ENCODE measurements at regions not wholly inside any gene's neighbourhood (a gene's known extent, or its start where the extent isn't known, plus 50 kb on each side); places are given as distances from the start of the nearest gene placed in this dataset.

DNA sequence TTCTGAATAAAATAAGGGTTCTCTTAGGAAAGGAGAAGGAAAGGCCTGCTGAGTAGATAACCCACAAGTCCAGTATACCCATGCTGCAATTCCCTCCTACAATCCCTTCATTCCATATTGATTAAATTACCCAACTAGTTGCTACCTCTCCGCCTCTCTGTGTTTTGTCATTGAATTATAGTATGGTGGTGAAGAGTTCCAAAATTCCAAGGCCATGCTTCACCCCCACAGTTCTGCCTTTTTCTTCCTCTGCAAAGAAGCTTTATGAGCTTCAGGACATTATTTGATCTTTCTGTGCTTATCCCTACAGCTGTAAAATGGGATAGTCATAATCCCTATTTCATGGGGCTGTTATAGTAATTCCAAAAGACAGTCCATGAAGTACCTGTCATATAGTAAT, 215.6 kb downstream of the ACTL7B start:
- Histone ChIP-seq H3K4me2 (no peak overlapping the region), H2AFZ (ENCODE audit: low read depth) (no peak overlapping the region), H3K4me3 (IDR thresholded peaks at IDR 0.05; ENCODE audit: insufficient read depth, low read depth, low read length) (no peak overlapping the region), H3K36me3 (ENCODE audit: insufficient read depth) (no peaks in the 10 kb centered on the region), H3K27me3 (ENCODE audit: insufficient read depth, low read depth) (no peaks in the 10 kb centered on the region), H4K20me1 (ENCODE audit: insufficient read depth) (no peaks in the 10 kb centered on the region), H3K4me1 (ENCODE audit: low read depth, poor library complexity, severe bottlenecking) (no peaks in the 10 kb centered on the region), H3K27ac (no peak overlapping the region), H3K79me2 (ENCODE audit: insufficient read depth, low read depth) (no peaks in the 10 kb centered on the region), H3K9ac (no peak overlapping the region)
- TF ChIP-seq, protein P1, sequence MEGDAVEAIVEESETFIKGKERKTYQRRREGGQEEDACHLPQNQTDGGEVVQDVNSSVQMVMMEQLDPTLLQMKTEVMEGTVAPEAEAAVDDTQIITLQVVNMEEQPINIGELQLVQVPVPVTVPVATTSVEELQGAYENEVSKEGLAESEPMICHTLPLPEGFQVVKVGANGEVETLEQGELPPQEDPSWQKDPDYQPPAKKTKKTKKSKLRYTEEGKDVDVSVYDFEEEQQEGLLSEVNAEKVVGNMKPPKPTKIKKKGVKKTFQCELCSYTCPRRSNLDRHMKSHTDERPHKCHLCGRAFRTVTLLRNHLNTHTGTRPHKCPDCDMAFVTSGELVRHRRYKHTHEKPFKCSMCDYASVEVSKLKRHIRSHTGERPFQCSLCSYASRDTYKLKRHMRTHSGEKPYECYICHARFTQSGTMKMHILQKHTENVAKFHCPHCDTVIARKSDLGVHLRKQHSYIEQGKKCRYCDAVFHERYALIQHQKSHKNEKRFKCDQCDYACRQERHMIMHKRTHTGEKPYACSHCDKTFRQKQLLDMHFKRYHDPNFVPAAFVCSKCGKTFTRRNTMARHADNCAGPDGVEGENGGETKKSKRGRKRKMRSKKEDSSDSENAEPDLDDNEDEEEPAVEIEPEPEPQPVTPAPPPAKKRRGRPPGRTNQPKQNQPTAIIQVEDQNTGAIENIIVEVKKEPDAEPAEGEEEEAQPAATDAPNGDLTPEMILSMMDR (conservative IDR thresholded peaks at IDR 0.05; ENCODE audit: low read depth, low read length), result no peak

- H3K27me3 ChIP-seq (ENCODE audit: insufficient read depth, low read depth), result no peaks in the 10 kb centered on the region
- H3K4me1 ChIP-seq (ENCODE audit: low read depth, poor library complexity, severe bottlenecking), result no peaks in the 10 kb centered on the region
- H3K79me2 ChIP-seq (ENCODE audit: insufficient read depth, low read depth), result no peaks in the 10 kb centered on the region
- H4K20me1 ChIP-seq (ENCODE audit: insufficient read depth), result no peaks in the 10 kb centered on the region
- no peak overlapping the region for H3K27ac ChIP-seq
- no peak overlapping the region for H3K4me2 ChIP-seq
- no peaks in the 10 kb centered on the region for H3K36me3 ChIP-seq (ENCODE audit: insufficient read depth)
- H3K4me3 ChIP-seq (IDR thresholded peaks at IDR 0.05; ENCODE audit: insufficient read depth, low read depth, low read length), result no peak overlapping the region
- no peak overlapping the region for H2AFZ ChIP-seq (ENCODE audit: low read depth)
- no peak overlapping the region for H3K9ac ChIP-seq
- TF ChIP-seq, protein P1 (conservative IDR thresholded peaks at IDR 0.05; ENCODE audit: low read depth, low read length), result no peak
Observed at GRCh38 chr9:108639696-108640095, 216.1 kb downstream of the ACTL7B start.

DNA sequence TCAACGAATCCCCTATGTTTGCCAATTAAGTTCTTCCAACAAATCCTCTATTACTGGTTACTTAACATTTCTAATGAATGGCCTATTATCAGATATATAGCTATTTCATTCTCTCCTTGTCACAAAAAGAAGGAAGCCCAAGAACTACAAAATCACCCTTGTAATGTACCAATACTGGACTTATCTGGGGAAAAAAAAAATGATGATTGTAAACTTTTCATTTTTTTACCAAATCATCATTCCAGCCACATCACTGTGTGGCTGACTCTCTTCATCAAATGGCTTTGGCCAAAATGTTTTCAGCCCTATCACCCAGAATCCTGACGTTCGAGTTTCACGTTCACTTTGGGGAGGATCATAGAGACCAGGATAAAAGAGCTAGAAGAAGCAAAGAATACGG, 216.7 kb downstream of the ACTL7B start:
- no peak overlapping the region for H2AFZ ChIP-seq (ENCODE audit: low read depth)
- no peaks in the 10 kb centered on the region for H3K36me3 ChIP-seq (ENCODE audit: insufficient read depth)
- H3K4me3 ChIP-seq (IDR thresholded peaks at IDR 0.05; ENCODE audit: insufficient read depth, low read depth, low read length), result no peak overlapping the region
- H3K9ac ChIP-seq, result no peak overlapping the region
- no peaks in the 10 kb centered on the region for H3K79me2 ChIP-seq (ENCODE audit: insufficient read depth, low read depth)
- H3K4me2 ChIP-seq, result no peak overlapping the region
- no peaks in the 10 kb centered on the region for H4K20me1 ChIP-seq (ENCODE audit: insufficient read depth)
- TF ChIP-seq, protein P1 (conservative IDR thresholded peaks at IDR 0.05; ENCODE audit: low read depth, low read length), result no peak
- H3K27ac ChIP-seq, result no peak overlapping the region
- H3K4me1 ChIP-seq (ENCODE audit: low read depth, poor library complexity, severe bottlenecking), result no peaks in the 10 kb centered on the region
- H3K27me3 ChIP-seq (ENCODE audit: insufficient read depth, low read depth), result no peaks in the 10 kb centered on the region

GRCh38 chr9:108637340-108637739, 218.4 kb downstream of the ACTL7B start:
- H3K4me3 ChIP-seq (IDR thresholded peaks at IDR 0.05; ENCODE audit: insufficient read depth, low read depth, low read length), result no peak overlapping the region
- H3K27me3 ChIP-seq (ENCODE audit: insufficient read depth, low read depth), result no peaks in the 10 kb centered on the region
- no peak overlapping the region for H3K4me2 ChIP-seq
- no peaks in the 10 kb centered on the region for H3K79me2 ChIP-seq (ENCODE audit: insufficient read depth, low read depth)
- TF ChIP-seq, protein P1 (conservative IDR thresholded peaks at IDR 0.05; ENCODE audit: low read depth, low read length), result no peak
- no peak overlapping the region for H3K27ac ChIP-seq
- H4K20me1 ChIP-seq (ENCODE audit: insufficient read depth), result no peaks in the 10 kb centered on the region
- H2AFZ ChIP-seq (ENCODE audit: low read depth), result no peak overlapping the region
- no peaks in the 10 kb centered on the region for H3K36me3 ChIP-seq (ENCODE audit: insufficient read depth)
- no peak overlapping the region for H3K9ac ChIP-seq
- H3K4me1 ChIP-seq (ENCODE audit: low read depth, poor library complexity, severe bottlenecking), result no peaks in the 10 kb centered on the region

Data from KMS-11 (cell line).